HCT116 (cell line): ENCODE measurements at regions not wholly inside any gene's neighbourhood (a gene's known extent, or its start where the extent isn't known, plus 50 kb on each side); places are given as distances from the start of the nearest gene placed in this dataset.

Experiments
- ATAC-seq: fragments of 200-7000 bp; cut with Tn5 transposase; 2 replicates; pipeline ENCODE4 v1.9.1; 2020; ENCODE audit warnings: mild to moderate bottlenecking, moderate library complexity
- BruUV-seq: library from RNA; stranded (reverse); fragments of 400-500 nt; replicated peaks from 2 replicates; lab custom pipeline; 2021; lab: Mats Ljungman, UMichigan
- CTCF ChIA-PET: fragments of 300-600 bp; sonication (Branson Sonifier 250); formaldehyde crosslinking; loops from one replicate; lab custom pipeline; 2021; ENCODE audit warnings: antibody characterized with exemption; lab: Charles Lee
- POLR2A ChIA-PET: fragments of 300-600, 350-600 bp; sonication (Branson Sonifier 250); formaldehyde crosslinking; loops from one replicate; lab custom pipeline; 2021; ENCODE audit warnings: antibody characterized with exemption; lab: Charles Lee
- RAD21 ChIA-PET, 2 experiments: fragments of 300-600 bp; sonication (Branson Sonifier 250); formaldehyde crosslinking; loops; one replicate each; lab custom pipeline; 2023; ENCODE audit warnings: low total read pairs in 2 of 2; ENCODE audit not compliant: uncharacterized antibody in 2 of 2, unreplicated experiment in 2 of 2, low non-redundant PET in 1 of 2; lab: Charles Lee
- DNase-seq: peaks from one replicate; pipeline ENCODE4 v3.0.0-alpha.2; 2010; ENCODE audit warnings: low read depth, low spot score
- H2AFZ ChIP-seq: fragments of 200-600 bp; shearing (Covaris generic), sonication (generic); 2 replicates; pipeline ENCODE4 v1.6.1; 2017; ENCODE audit warnings: low read depth, mixed run types, mixed read lengths, antibody characterized with exemption, low read length; ENCODE audit not compliant: poor library complexity, severe bottlenecking
- H3K27ac ChIP-seq: 2 replicates; pipeline ENCODE4 v1.5.1; 2012; ENCODE audit warnings: low read depth, low read length
- H3K27me3 ChIP-seq: fragments of 200-600 bp; sonication (generic); 2 replicates; pipeline ENCODE4 v1.6.1; 2016; ENCODE audit warnings: mixed run types, low read length, mixed read lengths; ENCODE audit not compliant: insufficient read depth
- H3K36me3 ChIP-seq, 2 experiments: fragments of 200-500 bp in 1 of 2; fragments of 200-600 bp in 1 of 2; sonication (Bioruptor generic) in 1 of 2; sonication (generic) in 1 of 2; 2 replicates each; pipeline versions ENCODE4 v1.5.1 to v1.6.1; 2014 to 2016; ENCODE audit warnings: low read length in 2 of 2, inconsistent platforms in 1 of 2, mixed read lengths in 1 of 2, mixed run types in 1 of 2; ENCODE audit not compliant: insufficient read depth in 2 of 2, control insufficient read depth in 1 of 2
- H3K4me1 ChIP-seq, 2 experiments: fragments of 200-600 bp in 1 of 2; sonication (generic) in 1 of 2; 2 replicates each; pipeline versions ENCODE4 v1.5.1 to v1.6.1; 2012 to 2017; ENCODE audit warnings: low read length in 2 of 2, inconsistent platforms in 1 of 2, mild to moderate bottlenecking in 1 of 2, mixed read lengths in 1 of 2, mixed run types in 1 of 2, moderate library complexity in 1 of 2; ENCODE audit not compliant: insufficient read depth in 2 of 2, control insufficient read depth in 1 of 2
- H3K4me2 ChIP-seq: fragments of 200-600 bp; sonication (generic); 2 replicates; pipeline ENCODE4 v1.6.1; 2017; ENCODE audit warnings: mixed run types, low read length, mixed read lengths
- H3K4me3 ChIP-seq, 2 experiments: fragments of 200-600 bp in 1 of 2; sonication (generic) in 1 of 2; replicated peaks in 1 of 2; 2 replicates each; pipeline ENCODE4 v1.5.1; 2011 to 2016; ENCODE audit warnings: low read length in 2 of 2, control low read depth in 1 of 2, low read depth in 1 of 2, mild to moderate bottlenecking in 1 of 2, mixed read lengths in 1 of 2, mixed run types in 1 of 2
- H3K79me2 ChIP-seq: fragments of 200-600 bp; sonication (generic); 2 replicates; pipeline ENCODE4 v1.6.1; 2017; ENCODE audit warnings: mild to moderate bottlenecking, mixed run types, low read length, moderate library complexity, mixed read lengths; ENCODE audit not compliant: insufficient read depth
- H3K9ac ChIP-seq: fragments of 200-600 bp; sonication (generic); 2 replicates; pipeline ENCODE4 v1.6.1; 2016; ENCODE audit warnings: low read length, mixed read lengths
- H3K9me2 ChIP-seq: fragments of 200-600 bp; sonication (generic), shearing (Covaris generic); 2 replicates; pipeline ENCODE4 v1.6.1; 2017; ENCODE audit warnings: mixed run types, mild to moderate bottlenecking, moderate library complexity; ENCODE audit not compliant: insufficient read depth
- H3K9me3 ChIP-seq, 2 experiments: fragments of 200-500 bp in 1 of 2; fragments of 200-600 bp in 1 of 2; sonication (Bioruptor generic) in 1 of 2; sonication (generic) in 1 of 2; 2 replicates each; pipeline ENCODE4 v1.6.1; 2014 to 2017; ENCODE audit warnings: low read length in 2 of 2, mixed read lengths in 2 of 2, inconsistent platforms in 1 of 2, low read depth in 1 of 2, mild to moderate bottlenecking in 1 of 2, mixed run types in 1 of 2, moderate library complexity in 1 of 2; ENCODE audit not compliant: control insufficient read depth in 1 of 2, insufficient read depth in 1 of 2
- H4K20me1 ChIP-seq: fragments of 200-600 bp; sonication (generic), shearing (Covaris generic); 2 replicates; pipeline ENCODE4 v1.6.1; 2017; ENCODE audit warnings: mixed run types, mild to moderate bottlenecking, moderate library complexity; ENCODE audit not compliant: insufficient read depth
- CEBPB ChIP-seq: IDR thresholded peaks from 2 replicates; pipeline ENCODE4 v1.6.1; 2012; ENCODE audit warnings: low read depth
- EGR1 ChIP-seq: IDR thresholded peaks from 2 replicates; pipeline ENCODE4 v1.6.1; 2012; ENCODE audit warnings: low read depth
- ELF1 ChIP-seq: IDR thresholded peaks from 2 replicates; pipeline ENCODE4 v1.6.1; 2012; ENCODE audit warnings: low read depth, borderline replicate concordance
- EZH2 ChIP-seq: fragments of 200-600 bp; sonication (generic); IDR thresholded peaks from 2 replicates; pipeline ENCODE4 v1.6.1; 2017; ENCODE audit warnings: antibody characterized with exemption, mixed run types
- EZH2phosphoT487 ChIP-seq: fragments of 200-600 bp; IDR thresholded peaks from 2 replicates; pipeline ENCODE4 v1.6.1; 2018; ENCODE audit warnings: antibody characterized with exemption, borderline replicate concordance
- FOSL1 ChIP-seq: IDR thresholded peaks from 2 replicates; pipeline ENCODE4 v1.6.1; 2012; ENCODE audit warnings: low read depth
- POLR2A ChIP-seq: IDR thresholded peaks from 2 replicates; pipeline ENCODE4 v1.7.0; 2011; ENCODE audit warnings: borderline replicate concordance; ENCODE audit not compliant: insufficient read depth, insufficient read length; ENCODE audit errors: extremely low read depth
- TCF7L2 ChIP-seq: IDR thresholded peaks from 2 replicates; pipeline ENCODE4 v1.7.0; 2011; ENCODE audit warnings: borderline replicate concordance, inconsistent platforms; ENCODE audit not compliant: insufficient read depth, insufficient read length; ENCODE audit errors: extremely low read depth
- YY1 ChIP-seq: IDR thresholded peaks from 2 replicates; pipeline ENCODE4 v1.6.1; 2011; ENCODE audit warnings: low read length, low read depth, moderate library complexity, mild to moderate bottlenecking; ENCODE audit not compliant: insufficient replicate concordance; ENCODE audit errors: extremely low read depth
- ZNF274 ChIP-seq: fragments of 200-500 bp; sonication (Bioruptor generic); IDR thresholded peaks from 2 replicates; pipeline ENCODE4 v1.6.1; 2014; ENCODE audit warnings: mild to moderate bottlenecking, low read depth, low read length, inconsistent platforms
- intact Hi-C: fragments of 100-400 bp; cut with micrococcal nuclease; formaldehyde crosslinking; loops from 2 replicates; pipeline ENCODE4 v1.10.0; 2022
- TF ChIP-seq, protein P1 (sequence below): IDR thresholded peaks from 2 replicates; pipeline ENCODE4 v1.6.1; 2012
- TF ChIP-seq, protein P2 (sequence below): IDR thresholded peaks from 2 replicates; pipeline ENCODE4 v1.6.1; 2012; ENCODE audit warnings: low read depth
- TF ChIP-seq, protein P3 (sequence below), 3 experiments: fragments of 200-600 bp in 1 of 3; sonication (generic) in 1 of 3; IDR thresholded peaks in 2 of 3; conservative IDR thresholded peaks in 1 of 3; 2 replicates each; pipeline ENCODE4 v1.5.1; 2012 to 2017; ENCODE audit warnings: low read depth in 2 of 3, low read length in 2 of 3, antibody characterized with exemption in 1 of 3, borderline replicate concordance in 1 of 3, control low read depth in 1 of 3, mild to moderate bottlenecking in 1 of 3, mixed read lengths in 1 of 3, mixed run types in 1 of 3, moderate library complexity in 1 of 3; ENCODE audit not compliant: insufficient read depth in 1 of 3
- TF ChIP-seq, protein P4 (sequence below): IDR thresholded peaks from 2 replicates; pipeline ENCODE4 v1.6.1; 2012

DNA sequence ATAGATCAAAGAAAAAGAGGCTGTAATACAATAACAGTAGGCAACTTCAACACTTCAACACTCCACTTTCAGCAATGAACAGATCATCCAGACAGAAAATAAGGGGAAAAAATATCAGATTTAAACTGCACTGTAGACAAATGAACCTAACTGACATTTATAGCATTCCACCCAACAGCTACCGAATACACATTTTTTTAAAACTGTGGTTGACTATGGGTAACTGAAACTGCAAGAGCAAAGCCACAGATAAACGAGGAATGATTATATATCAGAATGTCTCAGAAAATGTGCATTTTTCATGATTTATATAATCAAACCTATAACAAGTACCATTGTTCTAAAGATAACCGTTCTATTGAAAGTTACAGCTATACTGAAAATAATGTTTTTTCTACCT, 514.9 kb upstream of the DPPA4 start:
- ChIA-PET POLR2A (no interaction called here), CTCF (no interaction called here), RAD21 (no interaction called here)
- H3K4me2 ChIP-seq = no peak overlapping the region
- H3K4me1 ChIP-seq = no peaks in the 10 kb centered on the region
- ATAC-seq = no peak
- H3K27me3 ChIP-seq = no peaks in the 10 kb centered on the region
- H3K27ac ChIP-seq = no peak overlapping the region
- H3K79me2 ChIP-seq = no peaks in the 10 kb centered on the region
- H3K4me3 ChIP-seq = no peak overlapping the region
- intact Hi-C loops = no loop called here
- no TSS peak for BruUV-seq
- TF ChIP-seq TCF7L2 (no peak), YY1 (no peak), EZH2phosphoT487 (no peak), CEBPB (no peak)
- H4K20me1 ChIP-seq = no peaks in the 10 kb centered on the region
- H3K9me2 ChIP-seq = no peaks in the 10 kb centered on the region
- no peak overlapping the region for H2AFZ ChIP-seq
- H3K9ac ChIP-seq = no peak overlapping the region
- peaks cover 7 to 16% of the 10 kb centered on the region in 2 experiments; a peak in 3 of 4 replicates for H3K9me3 ChIP-seq
- H3K36me3 ChIP-seq = no peaks in the 10 kb centered on the region; a peak in 1 of 4 replicates
- DNase-seq = no peak

DNA sequence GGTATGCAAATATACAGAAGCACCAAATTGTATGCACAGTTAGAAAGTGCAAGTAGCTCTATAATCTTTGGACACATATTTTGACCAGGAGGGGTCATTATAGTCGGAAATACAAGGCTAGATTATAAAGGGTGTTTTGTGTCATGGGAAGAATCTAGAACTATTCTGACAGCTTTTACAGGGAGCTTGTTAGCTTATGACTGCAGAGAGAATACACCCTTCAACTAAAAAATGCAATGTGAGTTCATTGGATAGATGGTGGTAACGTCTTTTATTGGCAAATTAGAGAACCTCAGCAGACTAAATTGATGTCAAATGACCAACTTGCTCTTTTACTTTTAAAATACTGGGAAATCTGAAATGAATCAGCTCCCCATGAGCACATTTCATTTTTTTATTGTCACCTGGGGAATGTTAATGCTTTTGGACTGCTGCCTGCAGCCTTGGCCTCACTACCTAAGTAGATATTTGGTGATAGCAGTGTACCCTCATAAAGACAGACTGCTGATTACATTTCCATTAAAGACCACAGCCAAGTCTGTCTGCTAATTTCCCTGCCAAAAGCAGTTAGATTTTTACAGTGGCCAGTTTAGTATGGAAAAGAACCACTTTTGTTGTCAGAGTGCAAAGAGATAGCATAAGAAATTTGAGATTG, 515.9 kb upstream of the DPPA4 start:
- Histone ChIP-seq H3K9ac (no peak overlapping the region), H3K4me3 (no peak overlapping the region), H3K4me1 (no peaks in the 10 kb centered on the region), H3K4me2 (no peak overlapping the region), H3K9me3 (peaks cover 7 to 16% of the 10 kb centered on the region in 2 experiments; a peak in 3 of 4 replicates), H4K20me1 (no peaks in the 10 kb centered on the region), H3K27ac (no peak overlapping the region), H3K27me3 (no peaks in the 10 kb centered on the region), H2AFZ (no peak overlapping the region), H3K79me2 (no peaks in the 10 kb centered on the region), H3K36me3 (no peaks in the 10 kb centered on the region; a peak in 1 of 4 replicates), H3K9me2 (no peaks in the 10 kb centered on the region)
- CTCF ChIA-PET = no interaction called here
- intact Hi-C loops = no loop called here
- ATAC-seq (no peak), DNase-seq (no peak)
- RAD21 ChIA-PET = no interaction called here
- no TSS peak for BruUV-seq
- POLR2A ChIA-PET = no interaction called here
- TF ChIP-seq EZH2phosphoT487 = no peak
- TF ChIP-seq, protein P1, sequence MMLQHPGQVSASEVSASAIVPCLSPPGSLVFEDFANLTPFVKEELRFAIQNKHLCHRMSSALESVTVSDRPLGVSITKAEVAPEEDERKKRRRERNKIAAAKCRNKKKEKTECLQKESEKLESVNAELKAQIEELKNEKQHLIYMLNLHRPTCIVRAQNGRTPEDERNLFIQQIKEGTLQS = no peak
- no peak for TF ChIP-seq FOSL1
- TF ChIP-seq, protein P2, sequence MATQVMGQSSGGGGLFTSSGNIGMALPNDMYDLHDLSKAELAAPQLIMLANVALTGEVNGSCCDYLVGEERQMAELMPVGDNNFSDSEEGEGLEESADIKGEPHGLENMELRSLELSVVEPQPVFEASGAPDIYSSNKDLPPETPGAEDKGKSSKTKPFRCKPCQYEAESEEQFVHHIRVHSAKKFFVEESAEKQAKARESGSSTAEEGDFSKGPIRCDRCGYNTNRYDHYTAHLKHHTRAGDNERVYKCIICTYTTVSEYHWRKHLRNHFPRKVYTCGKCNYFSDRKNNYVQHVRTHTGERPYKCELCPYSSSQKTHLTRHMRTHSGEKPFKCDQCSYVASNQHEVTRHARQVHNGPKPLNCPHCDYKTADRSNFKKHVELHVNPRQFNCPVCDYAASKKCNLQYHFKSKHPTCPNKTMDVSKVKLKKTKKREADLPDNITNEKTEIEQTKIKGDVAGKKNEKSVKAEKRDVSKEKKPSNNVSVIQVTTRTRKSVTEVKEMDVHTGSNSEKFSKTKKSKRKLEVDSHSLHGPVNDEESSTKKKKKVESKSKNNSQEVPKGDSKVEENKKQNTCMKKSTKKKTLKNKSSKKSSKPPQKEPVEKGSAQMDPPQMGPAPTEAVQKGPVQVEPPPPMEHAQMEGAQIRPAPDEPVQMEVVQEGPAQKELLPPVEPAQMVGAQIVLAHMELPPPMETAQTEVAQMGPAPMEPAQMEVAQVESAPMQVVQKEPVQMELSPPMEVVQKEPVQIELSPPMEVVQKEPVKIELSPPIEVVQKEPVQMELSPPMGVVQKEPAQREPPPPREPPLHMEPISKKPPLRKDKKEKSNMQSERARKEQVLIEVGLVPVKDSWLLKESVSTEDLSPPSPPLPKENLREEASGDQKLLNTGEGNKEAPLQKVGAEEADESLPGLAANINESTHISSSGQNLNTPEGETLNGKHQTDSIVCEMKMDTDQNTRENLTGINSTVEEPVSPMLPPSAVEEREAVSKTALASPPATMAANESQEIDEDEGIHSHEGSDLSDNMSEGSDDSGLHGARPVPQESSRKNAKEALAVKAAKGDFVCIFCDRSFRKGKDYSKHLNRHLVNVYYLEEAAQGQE = no peak
- TF ChIP-seq, protein P3, sequence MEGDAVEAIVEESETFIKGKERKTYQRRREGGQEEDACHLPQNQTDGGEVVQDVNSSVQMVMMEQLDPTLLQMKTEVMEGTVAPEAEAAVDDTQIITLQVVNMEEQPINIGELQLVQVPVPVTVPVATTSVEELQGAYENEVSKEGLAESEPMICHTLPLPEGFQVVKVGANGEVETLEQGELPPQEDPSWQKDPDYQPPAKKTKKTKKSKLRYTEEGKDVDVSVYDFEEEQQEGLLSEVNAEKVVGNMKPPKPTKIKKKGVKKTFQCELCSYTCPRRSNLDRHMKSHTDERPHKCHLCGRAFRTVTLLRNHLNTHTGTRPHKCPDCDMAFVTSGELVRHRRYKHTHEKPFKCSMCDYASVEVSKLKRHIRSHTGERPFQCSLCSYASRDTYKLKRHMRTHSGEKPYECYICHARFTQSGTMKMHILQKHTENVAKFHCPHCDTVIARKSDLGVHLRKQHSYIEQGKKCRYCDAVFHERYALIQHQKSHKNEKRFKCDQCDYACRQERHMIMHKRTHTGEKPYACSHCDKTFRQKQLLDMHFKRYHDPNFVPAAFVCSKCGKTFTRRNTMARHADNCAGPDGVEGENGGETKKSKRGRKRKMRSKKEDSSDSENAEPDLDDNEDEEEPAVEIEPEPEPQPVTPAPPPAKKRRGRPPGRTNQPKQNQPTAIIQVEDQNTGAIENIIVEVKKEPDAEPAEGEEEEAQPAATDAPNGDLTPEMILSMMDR (IDR thresholded peaks at IDR 0.05 in 2 of 3, conservative IDR thresholded peaks at IDR 0.05 in 1 of 3; ENCODE audit: borderline replicate concordance in 1 of 3, insufficient read depth in 1 of 3, low read depth in 2 of 3, low read length in 2 of 3) = no peak
- TF ChIP-seq, protein P4, sequence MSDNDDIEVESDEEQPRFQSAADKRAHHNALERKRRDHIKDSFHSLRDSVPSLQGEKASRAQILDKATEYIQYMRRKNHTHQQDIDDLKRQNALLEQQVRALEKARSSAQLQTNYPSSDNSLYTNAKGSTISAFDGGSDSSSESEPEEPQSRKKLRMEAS = no peak
- no peak for TF ChIP-seq POLR2A
- TF ChIP-seq ZNF274 = no peak
- no peak for TF ChIP-seq YY1
- no peak for TF ChIP-seq EZH2
- no peak for TF ChIP-seq ELF1
- TF ChIP-seq EGR1 = no peak
